ENCODE measurements at regions not wholly inside any gene's neighbourhood (a gene's known extent, or its start where the extent isn't known, plus 50 kb on each side); places are given as distances from the start of the nearest gene placed in this dataset.

GRCh38 chr15:39125226-39125625 is 455.7 kb upstream of the THBS1 start:
- no peak for DNase-seq (ENCODE audit: low spot score)

GRCh38 chr15:39125904-39126303 is 455.0 kb upstream of the THBS1 start:
- DNase-seq (ENCODE audit: low spot score) = peak; percentile 13

- no peak for DNase-seq (ENCODE audit: low spot score)
Observed at GRCh38 chr15:39127151-39127790, 453.6 kb upstream of the THBS1 start.

- DNase-seq (ENCODE audit: low spot score) = no peak
Observed at GRCh38 chr15:39127925-39128617, 452.8 kb upstream of the THBS1 start.

GRCh38 chr15:39128746-39129145 is 452.1 kb upstream of the THBS1 start:
- no peak for DNase-seq (ENCODE audit: low spot score)

- no peak for DNase-seq (ENCODE audit: low spot score)
Observed at GRCh38 chr15:39130556-39131379, 450.1 kb upstream of the THBS1 start.

- DNase-seq (ENCODE audit: low spot score) = no peak
Observed at GRCh38 chr15:39131609-39132008, 449.3 kb upstream of the THBS1 start.

- no peak for DNase-seq (ENCODE audit: low spot score)
Observed at GRCh38 chr15:39132070-39132469, 448.8 kb upstream of the THBS1 start.

- DNase-seq (ENCODE audit: low spot score) = no peak
Observed at GRCh38 chr15:39132954-39133600, 447.8 kb upstream of the THBS1 start.

GRCh38 chr15:39134282-39134681 is 446.6 kb upstream of the THBS1 start:
- no peak for DNase-seq (ENCODE audit: low spot score)

- DNase-seq (ENCODE audit: low spot score) = no peak
Observed at GRCh38 chr15:39135989-39136388, 444.9 kb upstream of the THBS1 start.

- no peak for DNase-seq (ENCODE audit: low spot score)
Observed at GRCh38 chr15:39139431-39140059, 441.3 kb upstream of the THBS1 start.

GRCh38 chr15:39140060-39140604 is 440.7 kb upstream of the THBS1 start:
- DNase-seq (ENCODE audit: low spot score) = no peak

- DNase-seq (ENCODE audit: low spot score) = no peak
Observed at GRCh38 chr15:39142500-39142899, 438.4 kb upstream of the THBS1 start.

- DNase-seq (ENCODE audit: low spot score) = no peak
Observed at GRCh38 chr15:39143479-39143878, 437.4 kb upstream of the THBS1 start.

- DNase-seq (ENCODE audit: low spot score) = no peak
Observed at GRCh38 chr15:39144051-39144450, 436.8 kb upstream of the THBS1 start.

GRCh38 chr15:39144613-39145499 is 436.0 kb upstream of the THBS1 start:
- DNase-seq (ENCODE audit: low spot score) = no peak

GRCh38 chr15:39145854-39146625 is 434.8 kb upstream of the THBS1 start:
- DNase-seq (ENCODE audit: low spot score) = no peak

- DNase-seq (ENCODE audit: low spot score) = no peak
Observed at GRCh38 chr15:39149636-39150150, 431.2 kb upstream of the THBS1 start.

- no peak for DNase-seq (ENCODE audit: low spot score)
Observed at GRCh38 chr15:39151545-39151944, 429.3 kb upstream of the THBS1 start.

All from pons (tissue), 1 donor.